ENCODE measurements at regions not wholly inside any gene's neighbourhood (a gene's known extent, or its start where the extent isn't known, plus 50 kb on each side); places are given as distances from the start of the nearest gene placed in this dataset.

GRCh38 chr1:69315823-69316222, 251.9 kb upstream of the LRRC7 start:
- peak; percentile 48 for DNase-seq (ENCODE audit: low read depth)

- no peak for DNase-seq (ENCODE audit: low read depth)
Observed at GRCh38 chr1:69319287-69319686, 248.4 kb upstream of the LRRC7 start.

GRCh38 chr1:69320757-69321211, 246.9 kb upstream of the LRRC7 start:
- no peak for DNase-seq (ENCODE audit: low read depth)

GRCh38 chr1:69321311-69321710, 246.4 kb upstream of the LRRC7 start:
- no peak for DNase-seq (ENCODE audit: low read depth)

- DNase-seq (ENCODE audit: low read depth) = peak; percentile 52
Observed at GRCh38 chr1:69328186-69328585, 239.5 kb upstream of the LRRC7 start.

- no peak for DNase-seq (ENCODE audit: low read depth)
Observed at GRCh38 chr1:69363236-69363635, 204.5 kb upstream of the LRRC7 start.

- DNase-seq (ENCODE audit: low read depth) = no peak
Observed at GRCh38 chr1:69373520-69373919, 194.2 kb upstream of the LRRC7 start.

- no peak for DNase-seq (ENCODE audit: low read depth)
Observed at GRCh38 chr1:69376408-69376807, 191.3 kb upstream of the LRRC7 start.

GRCh38 chr1:69377507-69377906, 190.2 kb upstream of the LRRC7 start:
- no peak for DNase-seq (ENCODE audit: low read depth)

- no peak for DNase-seq (ENCODE audit: low read depth)
Observed at GRCh38 chr1:69388044-69388443, 179.7 kb upstream of the LRRC7 start.

GRCh38 chr1:69400128-69400527, 167.6 kb upstream of the LRRC7 start:
- DNase-seq (ENCODE audit: low read depth) = no peak

- DNase-seq (ENCODE audit: low read depth) = peak; percentile 25
Observed at GRCh38 chr1:69401879-69402278, 165.8 kb upstream of the LRRC7 start.

- DNase-seq (ENCODE audit: low read depth) = no peak
Observed at GRCh38 chr1:69403756-69404320, 163.9 kb upstream of the LRRC7 start.

- DNase-seq (ENCODE audit: low read depth) = no peak
Observed at GRCh38 chr1:69404486-69404885, 163.2 kb upstream of the LRRC7 start.

- DNase-seq (ENCODE audit: low read depth) = no peak
Observed at GRCh38 chr1:69406244-69406643, 161.5 kb upstream of the LRRC7 start.

GRCh38 chr1:69409731-69410456, 157.8 kb upstream of the LRRC7 start:
- no peak for DNase-seq (ENCODE audit: low read depth)

- no peak for DNase-seq (ENCODE audit: low read depth)
Observed at GRCh38 chr1:69410457-69410850, 157.3 kb upstream of the LRRC7 start.

GRCh38 chr1:69410893-69411292, 156.8 kb upstream of the LRRC7 start:
- DNase-seq (ENCODE audit: low read depth) = no peak

GRCh38 chr1:69411617-69412016, 156.1 kb upstream of the LRRC7 start:
- no peak for DNase-seq (ENCODE audit: low read depth)

GRCh38 chr1:69413129-69413528, 154.6 kb upstream of the LRRC7 start:
- no peak for DNase-seq (ENCODE audit: low read depth)

- no peak for DNase-seq (ENCODE audit: low read depth)
Observed at GRCh38 chr1:69414574-69414973, 153.1 kb upstream of the LRRC7 start.

- DNase-seq (ENCODE audit: low read depth) = peak; percentile 76
Observed at GRCh38 chr1:69421286-69421685, 146.4 kb upstream of the LRRC7 start.

GRCh38 chr1:69425871-69426270, 141.9 kb upstream of the LRRC7 start:
- DNase-seq (ENCODE audit: low read depth) = no peak

- no peak for DNase-seq (ENCODE audit: low read depth)
Observed at GRCh38 chr1:69426401-69426800, 141.3 kb upstream of the LRRC7 start.

All from M059J (cell line).